H4 (cell line): ENCODE measurements at regions not wholly inside any gene's neighbourhood (a gene's known extent, or its start where the extent isn't known, plus 50 kb on each side); places are given as distances from the start of the nearest gene placed in this dataset.
A peak's percentile ranks its signal among the peaks of the same experiment; 100 is the strongest.

ENCODE experiments used
- DNase-seq: peaks from one replicate; pipeline ENCODE4 v3.0.0-alpha.2; 2015; ENCODE audit warnings: low spot score

- DNase-seq, result peak; percentile 67
Observed at GRCh38 chr4:156109087-156109486, 155.4 kb upstream of the CTSO start.

GRCh38 chr4:156103311-156103710, 149.6 kb upstream of the CTSO start:
- no peak for DNase-seq

- DNase-seq, result no peak
Observed at GRCh38 chr4:156102411-156102810, 148.7 kb upstream of the CTSO start.

- no peak for DNase-seq
Observed at GRCh38 chr4:156101571-156101970, 147.9 kb upstream of the CTSO start.

GRCh38 chr4:156100651-156101050, 147.0 kb upstream of the CTSO start:
- no peak for DNase-seq

- no peak for DNase-seq
Observed at GRCh38 chr4:156098805-156099204, 145.1 kb upstream of the CTSO start.

- no peak for DNase-seq
Observed at GRCh38 chr4:156085100-156085499, 131.4 kb upstream of the CTSO start.

- no peak for DNase-seq
Observed at GRCh38 chr4:156084373-156084772, 130.7 kb upstream of the CTSO start.

- no peak for DNase-seq
Observed at GRCh38 chr4:156073976-156074375, 120.3 kb upstream of the CTSO start.

GRCh38 chr4:156060661-156061060, 107.0 kb upstream of the CTSO start:
- DNase-seq, result no peak

GRCh38 chr4:156053174-156053573, 99.5 kb upstream of the CTSO start:
- DNase-seq, result no peak

GRCh38 chr4:156052116-156052515, 98.5 kb upstream of the CTSO start:
- DNase-seq, result no peak

GRCh38 chr4:156038772-156039171, 85.1 kb upstream of the CTSO start:
- no peak for DNase-seq

GRCh38 chr4:156036496-156036895, 82.8 kb upstream of the CTSO start:
- no peak for DNase-seq

GRCh38 chr4:156029691-156030090, 76.0 kb upstream of the CTSO start:
- no peak for DNase-seq

GRCh38 chr4:156021298-156021697, 67.6 kb upstream of the CTSO start:
- no peak for DNase-seq

GRCh38 chr4:156019246-156019645, 65.6 kb upstream of the CTSO start:
- DNase-seq, result no peak

GRCh38 chr4:156018383-156018782, 64.7 kb upstream of the CTSO start:
- no peak for DNase-seq

- DNase-seq, result no peak
Observed at GRCh38 chr4:156015781-156016180, 62.1 kb upstream of the CTSO start.

GRCh38 chr4:156006192-156006591, 52.5 kb upstream of the CTSO start:
- DNase-seq, result no peak
